Smooth muscle cell (in vitro differentiated cells): ENCODE measurements at regions not wholly inside any gene's neighbourhood (a gene's known extent, or its start where the extent isn't known, plus 50 kb on each side); places are given as distances from the start of the nearest gene placed in this dataset.

Experiments used
- DNase-seq: peaks from one replicate; lab custom pipeline; 2025; ENCODE audit not compliant: unreplicated experiment; lab: John Stamatoyannopoulos, UW
- H2AFZ ChIP-seq: fragments of 200-600 bp; sonication (generic); 2 replicates; pipeline ENCODE4 v1.6.0; 2016; ENCODE audit warnings: antibody characterized with exemption, low read depth, mild to moderate bottlenecking
- H3F3A ChIP-seq: fragments of 200-600 bp; sonication (generic); 2 replicates; pipeline ENCODE4 v1.6.0; 2017; ENCODE audit warnings: antibody characterized with exemption, low read depth
- H3K27ac ChIP-seq: fragments of 200-600 bp; sonication (generic); 2 replicates; pipeline ENCODE4 v1.5.1; 2016; ENCODE audit warnings: low read depth, mild to moderate bottlenecking
- H3K27me3 ChIP-seq: fragments of 200-600 bp; sonication (generic); 2 replicates; pipeline ENCODE4 v1.6.1; 2016; ENCODE audit warnings: low read depth, mild to moderate bottlenecking
- H3K36me3 ChIP-seq: fragments of 200-600 bp; sonication (generic); 2 replicates; pipeline ENCODE4 v1.5.1; 2016; ENCODE audit warnings: low read depth
- H3K4me1 ChIP-seq: fragments of 200-600 bp; sonication (generic); 2 replicates; pipeline ENCODE4 v1.5.1; 2016; ENCODE audit warnings: low read depth
- H3K4me2 ChIP-seq: fragments of 200-600 bp; sonication (generic); 2 replicates; pipeline ENCODE4 v1.6.0; 2016; ENCODE audit warnings: mild to moderate bottlenecking
- H3K4me3 ChIP-seq: fragments of 200-600 bp; sonication (generic); 2 replicates; pipeline ENCODE4 v1.5.1; 2016; ENCODE audit warnings: mild to moderate bottlenecking
- H3K79me2 ChIP-seq: fragments of 200-600 bp; sonication (generic); 2 replicates; pipeline ENCODE4 v1.6.0; 2016; ENCODE audit warnings: low read depth, mild to moderate bottlenecking
- H3K9ac ChIP-seq: fragments of 200-600 bp; sonication (generic); 2 replicates; pipeline ENCODE4 v1.6.0; 2016; ENCODE audit warnings: low read depth
- H3K9me3 ChIP-seq: fragments of 200-600 bp; sonication (generic); replicated peaks from 2 replicates; pipeline ENCODE4 v1.5.1; 2016; ENCODE audit warnings: low read depth
- H4K20me1 ChIP-seq: fragments of 200-600 bp; sonication (generic); 2 replicates; pipeline ENCODE4 v1.6.0; 2016; ENCODE audit warnings: low read depth
- WGBS: methylation state at CpG from one replicate; pipeline ENCODE4 v1.1.7; 2016; ENCODE audit warnings: low lambda C conversion rate; 5-methylcytosine and 5-hydroxymethylcytosine counted together
- TF ChIP-seq, protein P1 (sequence below): fragments of 200-600 bp; sonication (generic); IDR thresholded peaks from 2 replicates; pipeline ENCODE4 v1.5.1; 2017; ENCODE audit warnings: borderline replicate concordance, mild to moderate bottlenecking, antibody characterized with exemption; ENCODE audit not compliant: insufficient read depth, poor library complexity, severe bottlenecking

DNA sequence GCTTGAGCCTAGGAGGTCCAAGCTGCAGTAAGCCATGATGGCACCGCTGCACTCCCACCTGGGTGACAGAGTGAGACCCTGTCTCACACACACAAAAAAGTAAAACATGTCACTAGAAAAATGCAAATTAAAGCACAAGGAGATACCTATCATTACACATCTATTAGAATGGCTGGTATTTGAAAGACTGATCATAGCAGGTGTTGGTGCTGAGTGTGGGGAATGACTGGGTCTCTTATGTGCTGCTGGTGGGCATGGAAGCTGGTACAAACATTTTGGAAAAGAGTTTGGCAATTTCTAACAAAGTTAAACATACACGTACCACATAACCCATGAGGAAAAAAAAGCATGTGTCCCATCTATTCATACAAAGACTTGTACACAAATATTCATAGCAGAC, 142.1 kb upstream of the ZBTB40 start:
- 96% methylated on average over 2 of the region's 2 CpGs for WGBS
- H3K36me3 ChIP-seq: no peaks in the 10 kb centered on the region
- no peaks in the 10 kb centered on the region for H4K20me1 ChIP-seq
- no peaks in the 10 kb centered on the region for H3K4me1 ChIP-seq
- H3F3A ChIP-seq: no peaks in the 10 kb centered on the region
- no peak overlapping the region for H2AFZ ChIP-seq
- no peak overlapping the region for H3K4me2 ChIP-seq
- no peaks in the 10 kb centered on the region for H3K9me3 ChIP-seq
- no peak for DNase-seq
- H3K9ac ChIP-seq: no peak overlapping the region
- H3K27me3 ChIP-seq: peaks cover 40% of the 10 kb centered on the region
- no peaks in the 10 kb centered on the region for H3K79me2 ChIP-seq
- TF ChIP-seq, protein P1, sequence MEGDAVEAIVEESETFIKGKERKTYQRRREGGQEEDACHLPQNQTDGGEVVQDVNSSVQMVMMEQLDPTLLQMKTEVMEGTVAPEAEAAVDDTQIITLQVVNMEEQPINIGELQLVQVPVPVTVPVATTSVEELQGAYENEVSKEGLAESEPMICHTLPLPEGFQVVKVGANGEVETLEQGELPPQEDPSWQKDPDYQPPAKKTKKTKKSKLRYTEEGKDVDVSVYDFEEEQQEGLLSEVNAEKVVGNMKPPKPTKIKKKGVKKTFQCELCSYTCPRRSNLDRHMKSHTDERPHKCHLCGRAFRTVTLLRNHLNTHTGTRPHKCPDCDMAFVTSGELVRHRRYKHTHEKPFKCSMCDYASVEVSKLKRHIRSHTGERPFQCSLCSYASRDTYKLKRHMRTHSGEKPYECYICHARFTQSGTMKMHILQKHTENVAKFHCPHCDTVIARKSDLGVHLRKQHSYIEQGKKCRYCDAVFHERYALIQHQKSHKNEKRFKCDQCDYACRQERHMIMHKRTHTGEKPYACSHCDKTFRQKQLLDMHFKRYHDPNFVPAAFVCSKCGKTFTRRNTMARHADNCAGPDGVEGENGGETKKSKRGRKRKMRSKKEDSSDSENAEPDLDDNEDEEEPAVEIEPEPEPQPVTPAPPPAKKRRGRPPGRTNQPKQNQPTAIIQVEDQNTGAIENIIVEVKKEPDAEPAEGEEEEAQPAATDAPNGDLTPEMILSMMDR: no peak
- H3K27ac ChIP-seq: no peak overlapping the region
- H3K4me3 ChIP-seq: no peak overlapping the region

DNA sequence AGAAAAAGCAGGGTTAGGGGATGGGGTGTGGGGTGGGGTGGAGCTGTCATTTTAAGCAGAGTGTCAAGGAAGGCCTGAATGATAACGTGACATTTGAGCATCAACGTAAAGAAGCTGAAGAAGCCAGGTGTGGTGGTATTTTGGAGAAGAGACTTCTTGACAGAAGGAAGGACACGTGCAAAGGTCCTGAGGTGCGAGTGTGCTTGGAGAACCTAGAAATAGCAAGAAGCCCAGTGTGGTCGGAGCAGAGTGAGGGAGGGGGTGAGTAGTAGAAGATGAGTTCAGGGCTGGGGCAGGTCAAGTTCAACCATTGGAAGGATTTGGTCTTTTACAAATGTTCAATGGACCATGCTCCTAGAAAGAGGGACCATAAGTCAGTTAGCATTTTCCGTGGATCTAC, 140.2 kb upstream of the ZBTB40 start:
- Histone ChIP-seq H3K79me2 (no peaks in the 10 kb centered on the region), H3K36me3 (no peaks in the 10 kb centered on the region), H3K9ac (no peak overlapping the region), H4K20me1 (no peaks in the 10 kb centered on the region), H3K4me3 (no peak overlapping the region), H3F3A (no peaks in the 10 kb centered on the region), H3K4me1 (no peaks in the 10 kb centered on the region), H3K27ac (no peak overlapping the region), H3K9me3 (no peaks in the 10 kb centered on the region), H2AFZ (no peak overlapping the region), H3K27me3 (peaks cover 33% of the 10 kb centered on the region), H3K4me2 (no peak overlapping the region)
- TF ChIP-seq, protein P1: no peak
- 99% methylated on average over 6 of the region's 6 CpGs for WGBS
- DNase-seq: no peak

DNA sequence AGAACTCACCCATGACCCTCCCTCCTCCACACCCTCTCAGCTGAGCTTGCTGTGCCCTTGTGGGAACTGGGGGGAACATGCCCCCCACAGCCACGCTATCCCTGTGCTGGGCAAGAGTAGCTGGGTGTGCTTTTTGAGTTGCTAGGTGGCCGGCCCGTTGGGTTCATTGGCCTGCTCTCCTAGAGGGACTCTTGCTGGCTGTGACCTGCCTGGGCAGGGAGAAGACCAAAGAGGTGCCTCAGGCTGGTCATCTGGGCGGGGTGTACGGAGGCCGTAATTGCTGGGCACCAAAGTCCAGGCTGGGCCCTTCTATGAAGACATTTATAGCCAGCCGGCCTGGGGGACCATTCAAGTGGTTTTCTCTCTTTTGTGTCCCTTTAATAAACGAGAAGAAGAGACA, 138.3 kb upstream of the ZBTB40 start:
- Histone ChIP-seq H3K4me2 (no peak overlapping the region), H3K79me2 (no peaks in the 10 kb centered on the region), H3K4me3 (no peak overlapping the region), H3K27me3 (peaks cover 14% of the 10 kb centered on the region), H4K20me1 (no peaks in the 10 kb centered on the region), H3K4me1 (peaks cover 2% of the 10 kb centered on the region), H3K9me3 (no peaks in the 10 kb centered on the region), H2AFZ (no peak overlapping the region), H3K27ac (no peak overlapping the region), H3F3A (no peaks in the 10 kb centered on the region), H3K9ac (no peak overlapping the region), H3K36me3 (no peaks in the 10 kb centered on the region)
- no peak for DNase-seq
- 97% methylated on average over 8 of the region's 8 CpGs for WGBS
- TF ChIP-seq, protein P1: no peak

DNA sequence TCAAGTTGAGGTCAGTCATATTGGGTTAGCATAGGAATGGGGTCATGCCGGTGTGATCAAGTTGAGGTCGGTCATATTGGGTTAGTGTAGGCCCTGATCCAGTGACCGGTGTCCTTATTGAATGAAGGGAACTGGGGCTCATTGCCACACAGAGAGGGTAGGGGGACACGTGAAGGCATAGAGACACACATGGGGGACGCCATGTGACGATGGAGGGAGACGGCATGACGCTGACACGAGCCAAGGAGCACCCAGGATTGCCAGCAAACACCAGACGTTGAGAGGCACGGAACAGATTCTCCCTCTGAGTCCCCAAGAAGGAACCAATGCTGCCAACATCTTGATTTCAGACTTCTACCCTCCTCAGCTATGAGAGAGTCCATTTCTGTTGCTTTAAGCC, 136.9 kb upstream of the ZBTB40 start:
- Histone ChIP-seq H3K4me2 (no peak overlapping the region), H4K20me1 (no peaks in the 10 kb centered on the region), H3K4me3 (no peak overlapping the region), H2AFZ (no peak overlapping the region), H3K9me3 (no peaks in the 10 kb centered on the region), H3K27me3 (peaks cover 10% of the 10 kb centered on the region), H3K9ac (no peak overlapping the region), H3K79me2 (no peaks in the 10 kb centered on the region), H3K4me1 (peaks cover 7% of the 10 kb centered on the region), H3K36me3 (no peaks in the 10 kb centered on the region), H3K27ac (no peak overlapping the region), H3F3A (no peaks in the 10 kb centered on the region)
- 93% methylated on average over 11 of the region's 11 CpGs for WGBS
- no peak for DNase-seq
- TF ChIP-seq, protein P1: no peak
